Stomach (tissue), 8 donors: ENCODE measurements at regions not wholly inside any gene's neighbourhood (a gene's known extent, or its start where the extent isn't known, plus 50 kb on each side); places are given as distances from the start of the nearest gene placed in this dataset.

Experiments used
- DNase-seq, 2 donors: peaks; one replicate each; pipeline versions ENCODE4 v3.0.0 to v3.0.0-alpha.2; 2013 to 2019
- H3K27ac ChIP-seq, 5 donors: fragments of 200-600 bp in 4 of 5; sonication (generic) in 4 of 5; one replicate each; pipeline ENCODE4 v1.5.1; 2013 to 2019; ENCODE audit warnings: mild to moderate bottlenecking in 1 of 5, moderate library complexity in 1 of 5
- H3K27me3 ChIP-seq, 3 donors: fragments of 200-600 bp; sonication (generic); one replicate each; pipeline ENCODE4 v1.5.1; 2017 to 2019; ENCODE audit warnings: mixed run types in 1 of 3
- H3K36me3 ChIP-seq, 4 donors: fragments of 200-600 bp; sonication (generic); 1 replicate in 3 of 4; 2 replicates in 1 of 4; pipeline ENCODE4 v1.5.1; 2016 to 2019
- H3K4me1 ChIP-seq, 4 donors: fragments of 200-600 bp; sonication (generic); one replicate each; pipeline ENCODE4 v1.5.1; 2016 to 2019
- H3K4me3 ChIP-seq, 4 donors: fragments of 200-600 bp; sonication (generic) in 3 of 4; one replicate each; pipeline ENCODE4 v1.5.1; 2016 to 2019; ENCODE audit warnings: mild to moderate bottlenecking in 1 of 4
- H3K9me3 ChIP-seq, 4 donors: fragments of 200-600 bp; sonication (generic); one replicate each; pipeline ENCODE4 v1.5.1; 2016 to 2019
- EP300 ChIP-seq: sonication (generic); formaldehyde crosslinking; IDR thresholded peaks from one replicate; pipeline ENCODE4 v1.6.1; 2017; ENCODE audit warnings: antibody characterized with exemption
- POLR2A ChIP-seq, 4 donors: fragments of 450-650 bp; IDR thresholded peaks; one replicate each; pipeline ENCODE4 v1.6.1; 2016; ENCODE audit warnings: antibody characterized with exemption in 4 of 4, control low read depth in 2 of 4, mild to moderate bottlenecking in 1 of 4, moderate library complexity in 1 of 4
- POLR2AphosphoS5 ChIP-seq, 3 donors: sonication (generic); formaldehyde crosslinking; IDR thresholded peaks; one replicate each; pipeline ENCODE4 v1.6.1; 2016; ENCODE audit warnings: antibody characterized with exemption in 3 of 3
- WGBS, 5 donors: extraction: QIAGEN DNeasy Blood & Tissue Kit in 3 of 5; methylation state at CpG; one replicate each; pipeline versions ENCODE4 v1.1.5 to v1.1.7; 2013 to 2018; 5-methylcytosine and 5-hydroxymethylcytosine counted together
- intact Hi-C: fragments of 100-400 bp; cut with DNase I; formaldehyde crosslinking; loops from one replicate; pipeline ENCODE4 v1.15.1; 2023; ENCODE audit warnings: low total_unique reads
- TF ChIP-seq, protein P1 (sequence below), 7 experiments: fragments of 450-650 bp in 4 of 7; fragments of 200-600 bp in 3 of 7; sonication (generic) in 3 of 7; IDR thresholded peaks; one replicate each; pipeline ENCODE4 v1.5.1; 2016 to 2019; ENCODE audit warnings: antibody characterized with exemption in 7 of 7, control low read depth in 2 of 7, mild to moderate bottlenecking in 1 of 7
- donor health status: healthy with polysubstance abuse.
- donor health status: Bipolar disorder and iron deficiency.
- donor health status: healthy.

DNA sequence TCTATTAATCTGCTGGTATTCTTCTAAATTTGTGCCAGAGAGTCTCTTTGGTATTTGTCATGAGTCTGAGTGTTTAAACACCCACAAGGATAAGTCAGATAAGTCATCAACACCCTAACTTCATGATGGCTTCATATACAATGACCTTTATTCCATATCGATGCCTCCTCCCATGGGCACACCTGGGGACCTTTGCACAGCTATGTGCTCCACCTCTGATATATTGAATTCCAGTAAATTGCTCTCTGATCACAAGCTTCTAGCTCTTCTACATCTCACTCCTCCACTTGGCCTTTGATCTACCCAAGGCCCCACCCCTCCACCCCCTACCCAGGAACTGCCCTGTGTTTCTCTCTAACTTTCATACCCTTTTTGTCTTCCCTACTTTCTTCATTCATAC is 102.7 kb upstream of the MIER3 start:
- H3K27me3 ChIP-seq: peaks cover 0 to 10% (median 0%) of the 10 kb centered on the region in 3 donors
- H3K27ac ChIP-seq: no peak overlapping the region
- TF ChIP-seq, protein P1, sequence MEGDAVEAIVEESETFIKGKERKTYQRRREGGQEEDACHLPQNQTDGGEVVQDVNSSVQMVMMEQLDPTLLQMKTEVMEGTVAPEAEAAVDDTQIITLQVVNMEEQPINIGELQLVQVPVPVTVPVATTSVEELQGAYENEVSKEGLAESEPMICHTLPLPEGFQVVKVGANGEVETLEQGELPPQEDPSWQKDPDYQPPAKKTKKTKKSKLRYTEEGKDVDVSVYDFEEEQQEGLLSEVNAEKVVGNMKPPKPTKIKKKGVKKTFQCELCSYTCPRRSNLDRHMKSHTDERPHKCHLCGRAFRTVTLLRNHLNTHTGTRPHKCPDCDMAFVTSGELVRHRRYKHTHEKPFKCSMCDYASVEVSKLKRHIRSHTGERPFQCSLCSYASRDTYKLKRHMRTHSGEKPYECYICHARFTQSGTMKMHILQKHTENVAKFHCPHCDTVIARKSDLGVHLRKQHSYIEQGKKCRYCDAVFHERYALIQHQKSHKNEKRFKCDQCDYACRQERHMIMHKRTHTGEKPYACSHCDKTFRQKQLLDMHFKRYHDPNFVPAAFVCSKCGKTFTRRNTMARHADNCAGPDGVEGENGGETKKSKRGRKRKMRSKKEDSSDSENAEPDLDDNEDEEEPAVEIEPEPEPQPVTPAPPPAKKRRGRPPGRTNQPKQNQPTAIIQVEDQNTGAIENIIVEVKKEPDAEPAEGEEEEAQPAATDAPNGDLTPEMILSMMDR (IDR thresholded peaks at IDR 0.05): no peak
- TF ChIP-seq POLR2AphosphoS5 (IDR thresholded peaks at IDR 0.05) (no peak), POLR2A (IDR thresholded peaks at IDR 0.05) (no peak), EP300 (no peak)
- H3K36me3 ChIP-seq: no peaks in the 10 kb centered on the region
- intact Hi-C loops: no loop called here
- H3K4me1 ChIP-seq: no peaks in the 10 kb centered on the region
- DNase-seq: no peak
- H3K9me3 ChIP-seq: no peaks in the 10 kb centered on the region
- H3K4me3 ChIP-seq: no peak overlapping the region
- WGBS, 5 donors: 71 to 82% (median 76%) methylated on average over 1 of the region's 1 CpG

DNA sequence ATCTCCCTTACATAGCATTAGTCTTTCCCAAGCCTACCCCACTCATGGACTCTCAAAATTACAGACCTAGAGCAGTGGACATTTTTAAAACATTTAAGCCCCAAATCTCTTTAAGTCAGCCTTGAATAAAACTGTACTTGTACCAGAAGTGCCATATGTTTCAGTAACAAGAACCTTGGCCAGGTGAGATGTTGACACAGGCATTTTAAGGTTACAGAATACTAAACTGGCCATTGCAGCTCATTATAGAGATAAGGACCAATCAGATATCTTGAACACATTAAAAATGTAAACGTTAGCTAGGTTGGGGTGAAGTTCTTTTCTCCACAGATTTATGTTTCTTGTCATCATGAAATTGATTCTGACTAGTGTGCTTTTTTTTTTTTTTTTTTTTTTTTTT is 103.8 kb upstream of the MIER3 start:
- Histone ChIP-seq H3K4me1 (no peaks in the 10 kb centered on the region), H3K4me3 (no peak overlapping the region), H3K27ac (no peak overlapping the region), H3K36me3 (no peaks in the 10 kb centered on the region), H3K9me3 (no peaks in the 10 kb centered on the region), H3K27me3 (peaks cover 0 to 8% (median 0%) of the 10 kb centered on the region in 3 donors)
- intact Hi-C loops: no loop called here
- TF ChIP-seq, protein P1 (IDR thresholded peaks at IDR 0.05): no peak
- TF ChIP-seq POLR2A (IDR thresholded peaks at IDR 0.05) (no peak), EP300 (no peak), POLR2AphosphoS5 (IDR thresholded peaks at IDR 0.05) (no peak)
- 25 to 40% (median 33%) methylated on average over 1 of the region's 1 CpG for WGBS, 5 donors
- no peak for DNase-seq

DNA sequence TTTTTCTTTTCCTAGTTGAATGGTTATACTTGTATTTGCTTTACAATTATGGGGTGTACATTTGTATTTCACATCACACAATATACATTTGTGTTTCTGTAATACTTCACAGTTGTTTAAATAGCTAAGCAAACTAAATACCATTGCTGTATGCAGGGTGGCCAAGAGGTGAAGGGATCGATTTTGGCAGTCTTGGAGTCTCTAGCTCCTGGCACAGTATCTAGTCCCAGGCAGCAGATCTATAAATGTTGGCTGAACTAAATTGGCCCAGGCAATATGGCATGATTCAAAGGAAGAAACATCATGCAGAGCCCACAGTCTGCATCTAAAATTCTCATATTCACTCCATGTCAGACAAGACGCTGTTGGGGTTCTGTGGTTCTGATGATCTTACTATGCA is 110.1 kb upstream of the GPBP1 start:
- whole genome bisulfite sequencing, 5 donors: 55 to 66% (median 61%) methylated on average over 2 of the region's 2 CpGs
- TF ChIP-seq, protein P1 (IDR thresholded peaks at IDR 0.05): no peak
- no peak for TF ChIP-seq EP300
- TF ChIP-seq POLR2A (IDR thresholded peaks at IDR 0.05): no peak
- no peak for TF ChIP-seq POLR2AphosphoS5 (IDR thresholded peaks at IDR 0.05)
- no peak for DNase-seq
- Histone ChIP-seq H3K36me3 (no peaks in the 10 kb centered on the region), H3K27ac (no peak overlapping the region), H3K4me1 (no peaks in the 10 kb centered on the region), H3K4me3 (no peak overlapping the region), H3K9me3 (peaks cover 0 to 5% (median 0%) of the 10 kb centered on the region in 4 donors), H3K27me3 (no peaks in the 10 kb centered on the region)
- intact Hi-C loops: no loop called here

DNA sequence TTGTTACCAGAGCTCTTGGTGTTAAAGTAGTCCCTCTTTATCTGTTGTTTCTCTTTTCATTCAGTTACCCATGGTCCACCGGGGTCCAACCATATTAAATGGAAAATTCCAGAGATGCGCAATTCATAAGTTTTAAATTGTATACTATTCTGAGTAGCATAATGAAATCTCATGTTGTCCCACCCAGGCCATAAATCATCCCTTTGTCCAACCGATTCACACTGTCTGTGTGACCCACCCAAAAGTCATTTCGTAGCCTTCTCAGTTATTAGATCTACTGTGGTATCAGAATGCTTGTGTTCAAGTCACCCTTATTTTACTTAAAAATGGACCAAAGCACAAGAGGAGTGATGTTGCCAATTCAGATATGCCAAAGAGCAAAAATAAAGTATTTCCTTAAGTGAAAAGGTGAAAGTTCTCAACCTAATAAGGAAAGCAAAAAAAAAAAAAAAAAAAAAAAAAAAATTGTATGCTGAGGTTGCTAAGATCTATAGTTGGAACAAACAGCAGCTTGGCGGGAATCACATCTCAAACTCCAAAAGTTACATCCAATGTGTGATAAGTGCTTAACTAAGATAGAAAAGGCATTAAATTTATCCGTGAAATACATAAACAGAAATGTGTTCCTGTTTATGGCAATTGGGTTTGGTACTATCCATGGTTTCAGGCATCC is 106.8 kb upstream of the GPBP1 start:
- WGBS, 5 donors: 81 to 89% (median 82%) methylated on average over 6 of the region's 6 CpGs
- intact Hi-C loops: no loop called here
- Histone ChIP-seq H3K4me3 (no peak overlapping the region), H3K27ac (no peak overlapping the region), H3K9me3 (peaks cover 0 to 12% (median 3%) of the 10 kb centered on the region in 4 donors), H3K4me1 (no peaks in the 10 kb centered on the region), H3K36me3 (no peaks in the 10 kb centered on the region), H3K27me3 (no peaks in the 10 kb centered on the region)
- no peak for DNase-seq
- no peak for TF ChIP-seq POLR2AphosphoS5 (IDR thresholded peaks at IDR 0.05)
- TF ChIP-seq, protein P1 (IDR thresholded peaks at IDR 0.05): no peak
- no peak for TF ChIP-seq EP300
- no peak for TF ChIP-seq POLR2A (IDR thresholded peaks at IDR 0.05)
